HEK293T (cell line): ENCODE measurements at regions not wholly inside any gene's neighbourhood (a gene's known extent, or its start where the extent isn't known, plus 50 kb on each side); places are given as distances from the start of the nearest gene placed in this dataset.

Source experiments
- ARNT ChIP-seq: fragments of 450-650 bp; IDR thresholded peaks from 2 replicates; pipeline ENCODE4 v1.6.1; 2017; ENCODE audit warnings: mild to moderate bottlenecking
- FOXA1 ChIP-seq: fragments of 450-650 bp; IDR thresholded peaks from 2 replicates; pipeline ENCODE4 v1.6.1; 2016; ENCODE audit warnings: mild to moderate bottlenecking
- L3MBTL2 ChIP-seq: fragments of 450-650 bp; conservative IDR thresholded peaks from 2 replicates; pipeline ENCODE4 v1.6.1; 2016; ENCODE audit warnings: mild to moderate bottlenecking
- PKNOX1 ChIP-seq: fragments of 450-650 bp; IDR thresholded peaks from 2 replicates; pipeline ENCODE4 v1.6.1; 2016
- SP1 ChIP-seq: fragments of 450-650 bp; IDR thresholded peaks from 2 replicates; pipeline ENCODE4 v1.6.1; 2017
- SUZ12 ChIP-seq: fragments of 450-650 bp; IDR thresholded peaks from 2 replicates; pipeline ENCODE4 v1.6.1; 2016; ENCODE audit warnings: mild to moderate bottlenecking
- TARDBP ChIP-seq: fragments of 450-650 bp; IDR thresholded peaks from 2 replicates; pipeline ENCODE4 v1.6.1; 2016

- TF ChIP-seq FOXA1 = no peak
- TF ChIP-seq ARNT = no peak
- no peak for TF ChIP-seq TARDBP
- TF ChIP-seq SP1 = no peak
- TF ChIP-seq PKNOX1 = no peak
- no peak for TF ChIP-seq L3MBTL2
- no peak for TF ChIP-seq SUZ12
Measured at GRCh38 chr5:163730206-163730756, 224.9 kb downstream of the MAT2B start.
